Karpas-422 (cell line): ENCODE measurements at regions not wholly inside any gene's neighbourhood (a gene's known extent, or its start where the extent isn't known, plus 50 kb on each side); places are given as distances from the start of the nearest gene placed in this dataset.

Experiments used
- DNase-seq: peaks from one replicate; pipeline ENCODE4 v3.0.0-alpha.2; 2015
- H2AFZ ChIP-seq: fragments of 200-600 bp; sonication (generic); 2 replicates; pipeline ENCODE4 v1.6.1; 2014; ENCODE audit warnings: antibody characterized with exemption, low read length, mixed read lengths
- H3K27ac ChIP-seq: fragments of 200-600 bp; sonication (generic); 2 replicates; pipeline ENCODE4 v1.5.1; 2014; ENCODE audit warnings: mild to moderate bottlenecking, low read length, moderate library complexity
- H3K27me3 ChIP-seq: fragments of 200-600 bp; sonication (generic); 2 replicates; pipeline ENCODE4 v1.6.1; 2014; ENCODE audit warnings: low read length, mixed read lengths
- H3K36me3 ChIP-seq: fragments of 200-600 bp; sonication (generic); 2 replicates; pipeline ENCODE4 v1.6.1; 2014; ENCODE audit warnings: low read length, mixed read lengths; ENCODE audit not compliant: insufficient read depth
- H3K4me1 ChIP-seq: fragments of 200-600 bp; sonication (generic); 2 replicates; pipeline ENCODE4 v1.6.1; 2014; ENCODE audit warnings: mild to moderate bottlenecking, low read length, mixed read lengths
- H3K4me2 ChIP-seq: fragments of 200-600 bp; sonication (generic); 2 replicates; pipeline ENCODE4 v1.6.1; 2014; ENCODE audit warnings: low read length, low read depth, mild to moderate bottlenecking; ENCODE audit not compliant: poor library complexity, severe bottlenecking
- H3K4me3 ChIP-seq: fragments of 200-600 bp; sonication (generic); 2 replicates; pipeline ENCODE4 v1.5.1; 2014; ENCODE audit warnings: mild to moderate bottlenecking, antibody characterized with exemption, low read length, mixed read lengths
- H3K79me2 ChIP-seq: fragments of 200-600 bp; sonication (generic); 2 replicates; pipeline ENCODE4 v1.6.1; 2014; ENCODE audit warnings: mild to moderate bottlenecking, low read length, mixed read lengths
- H3K9ac ChIP-seq: fragments of 200-600 bp; sonication (generic); 2 replicates; pipeline ENCODE4 v1.6.0; 2014; ENCODE audit warnings: low read length
- H3K9me2 ChIP-seq: fragments of 200-600 bp; sonication (generic), shearing (Covaris generic); replicated peaks from 2 replicates; pipeline ENCODE4 v1.6.0; 2014; ENCODE audit warnings: mild to moderate bottlenecking, low read length, moderate library complexity; ENCODE audit not compliant: insufficient read depth
- H3K9me3 ChIP-seq: fragments of 300-700, 200-600 bp; sonication (generic); 2 replicates; pipeline ENCODE4 v1.6.1; 2014; ENCODE audit warnings: low read length, mixed read lengths
- H4K20me1 ChIP-seq: fragments of 200-600 bp; sonication (generic); 2 replicates; pipeline ENCODE4 v1.6.1; 2014; ENCODE audit warnings: mild to moderate bottlenecking, antibody characterized with exemption, low read length, low read depth; ENCODE audit not compliant: insufficient read depth

GRCh38 chr5:14953075-14953607, 81.6 kb upstream of the ANKH start:
- no peak overlapping the region for H3K4me2 ChIP-seq
- no peaks in the 10 kb centered on the region for H3K4me1 ChIP-seq
- H3K9me3 ChIP-seq = no peaks in the 10 kb centered on the region
- H3K4me3 ChIP-seq = no peak overlapping the region
- no peaks in the 10 kb centered on the region for H4K20me1 ChIP-seq
- no peak overlapping the region for H3K9ac ChIP-seq
- no peaks in the 10 kb centered on the region for H3K9me2 ChIP-seq
- H3K27ac ChIP-seq = no peak overlapping the region
- no peak overlapping the region for H2AFZ ChIP-seq
- H3K36me3 ChIP-seq = no peaks in the 10 kb centered on the region
- no peak for DNase-seq
- H3K79me2 ChIP-seq = no peaks in the 10 kb centered on the region
- no peaks in the 10 kb centered on the region for H3K27me3 ChIP-seq

GRCh38 chr5:14948383-14948782, 76.8 kb upstream of the ANKH start:
- Histone ChIP-seq H3K36me3 (no peaks in the 10 kb centered on the region), H3K9me2 (no peaks in the 10 kb centered on the region), H3K4me1 (no peaks in the 10 kb centered on the region), H3K4me2 (no peak overlapping the region), H3K4me3 (no peak overlapping the region), H3K27me3 (no peaks in the 10 kb centered on the region), H3K79me2 (no peaks in the 10 kb centered on the region), H3K9me3 (no peaks in the 10 kb centered on the region), H4K20me1 (no peaks in the 10 kb centered on the region), H3K9ac (no peak overlapping the region), H2AFZ (no peak overlapping the region), H3K27ac (no peak overlapping the region)
- no peak for DNase-seq

- no peaks in the 10 kb centered on the region for H3K27me3 ChIP-seq
- no peak overlapping the region for H2AFZ ChIP-seq
- H3K9ac ChIP-seq = no peak overlapping the region
- H4K20me1 ChIP-seq = no peaks in the 10 kb centered on the region
- H3K36me3 ChIP-seq = no peaks in the 10 kb centered on the region
- no peak overlapping the region for H3K4me2 ChIP-seq
- H3K79me2 ChIP-seq = no peaks in the 10 kb centered on the region
- peak; percentile 61 for DNase-seq
- no peak overlapping the region for H3K27ac ChIP-seq
- no peaks in the 10 kb centered on the region for H3K9me3 ChIP-seq
- H3K9me2 ChIP-seq = no peaks in the 10 kb centered on the region
- no peak overlapping the region for H3K4me3 ChIP-seq
- no peaks in the 10 kb centered on the region for H3K4me1 ChIP-seq
These were observed 75.4 kb upstream of the ANKH start for GRCh38 chr5:14946815-14947620.

- no peak overlapping the region for H3K4me2 ChIP-seq
- no peaks in the 10 kb centered on the region for H3K9me2 ChIP-seq
These were observed 73.9 kb upstream of the ANKH start for GRCh38 chr5:14945450-14945849.

GRCh38 chr5:14944996-14945395, 73.4 kb upstream of the ANKH start:
- Histone ChIP-seq H3K27me3 (no peaks in the 10 kb centered on the region), H3K4me2 (no peak overlapping the region), H4K20me1 (no peaks in the 10 kb centered on the region), H3K4me3 (no peak overlapping the region), H3K4me1 (no peaks in the 10 kb centered on the region), H3K9me2 (no peaks in the 10 kb centered on the region), H3K9me3 (no peaks in the 10 kb centered on the region), H3K79me2 (no peaks in the 10 kb centered on the region), H2AFZ (no peak overlapping the region), H3K36me3 (no peaks in the 10 kb centered on the region), H3K9ac (no peak overlapping the region), H3K27ac (no peak overlapping the region)
- no peak for DNase-seq

More at GRCh38 chr5:14945450-14945849, 73.9 kb upstream of the ANKH start:
- H3K79me2 ChIP-seq = no peaks in the 10 kb centered on the region
- H3K36me3 ChIP-seq = no peaks in the 10 kb centered on the region
- H4K20me1 ChIP-seq = no peaks in the 10 kb centered on the region
- H3K27me3 ChIP-seq = no peaks in the 10 kb centered on the region
- no peak overlapping the region for H2AFZ ChIP-seq
- no peak overlapping the region for H3K4me3 ChIP-seq
- no peaks in the 10 kb centered on the region for H3K4me1 ChIP-seq
- no peak overlapping the region for H3K9ac ChIP-seq
- DNase-seq = no peak
- no peak overlapping the region for H3K27ac ChIP-seq
- no peaks in the 10 kb centered on the region for H3K9me3 ChIP-seq

GRCh38 chr5:14944350-14944739, 72.8 kb upstream of the ANKH start:
- Histone ChIP-seq H3K4me2 (no peak overlapping the region), H3K9ac (no peak overlapping the region), H3K9me2 (no peaks in the 10 kb centered on the region), H3K9me3 (no peaks in the 10 kb centered on the region), H3K27ac (no peak overlapping the region), H2AFZ (no peak overlapping the region), H4K20me1 (no peaks in the 10 kb centered on the region), H3K36me3 (no peaks in the 10 kb centered on the region), H3K4me1 (no peaks in the 10 kb centered on the region), H3K79me2 (no peaks in the 10 kb centered on the region), H3K4me3 (no peak overlapping the region), H3K27me3 (no peaks in the 10 kb centered on the region)
- DNase-seq = no peak

GRCh38 chr5:14942212-14942611, 70.6 kb upstream of the ANKH start:
- no peaks in the 10 kb centered on the region for H4K20me1 ChIP-seq
- H3K27me3 ChIP-seq = no peaks in the 10 kb centered on the region
- DNase-seq = no peak
- no peaks in the 10 kb centered on the region for H3K4me1 ChIP-seq
- H3K9me3 ChIP-seq = no peaks in the 10 kb centered on the region
- H3K9ac ChIP-seq = no peak overlapping the region
- no peaks in the 10 kb centered on the region for H3K79me2 ChIP-seq
- no peak overlapping the region for H2AFZ ChIP-seq
- H3K9me2 ChIP-seq = no peaks in the 10 kb centered on the region
- H3K4me2 ChIP-seq = no peak overlapping the region
- no peaks in the 10 kb centered on the region for H3K36me3 ChIP-seq
- H3K4me3 ChIP-seq = no peak overlapping the region
- H3K27ac ChIP-seq = no peak overlapping the region

GRCh38 chr5:14937254-14937653, 65.7 kb upstream of the ANKH start:
- no peak for DNase-seq

More at GRCh38 chr5:14937254-14937653, 65.7 kb upstream of the ANKH start:
- Histone ChIP-seq H3K36me3 (no peaks in the 10 kb centered on the region), H3K9me3 (no peaks in the 10 kb centered on the region), H2AFZ (no peak overlapping the region), H3K4me1 (no peaks in the 10 kb centered on the region), H3K4me3 (no peak overlapping the region), H3K9ac (no peak overlapping the region), H3K79me2 (no peaks in the 10 kb centered on the region), H4K20me1 (no peaks in the 10 kb centered on the region), H3K4me2 (no peak overlapping the region), H3K27me3 (no peaks in the 10 kb centered on the region), H3K9me2 (no peaks in the 10 kb centered on the region), H3K27ac (no peak overlapping the region)
